SK-N-SH treated with all-trans-retinoic acid at 6 μM for 48 hours (cell line): ENCODE measurements at regions not wholly inside any gene's neighbourhood (a gene's known extent, or its start where the extent isn't known, plus 50 kb on each side); places are given as distances from the start of the nearest gene placed in this dataset.

Experiments
- ATAC-seq: fragments of 200-7000 bp; cut with Tn5 transposase; 3 replicates; pipeline ENCODE4 v1.9.1; 2020; ENCODE audit warnings: mild to moderate bottlenecking, moderate library complexity
- ARNTL ChIP-seq: fragments of 450-650 bp; formaldehyde crosslinking; IDR thresholded peaks from 2 replicates; pipeline ENCODE4 v1.5.0; 2020; ENCODE audit warnings: low read depth, mild to moderate bottlenecking, moderate library complexity, borderline replicate concordance
- CREB5 ChIP-seq: fragments of 250-450 bp; sonication (Bioruptor Pico); IDR thresholded peaks from 2 replicates; pipeline ENCODE4 v1.5.1; 2020; ENCODE audit warnings: low read depth, mild to moderate bottlenecking, moderate library complexity
- CSDC2 ChIP-seq: fragments of 250-450 bp; sonication (Bioruptor Pico); IDR thresholded peaks from 2 replicates; pipeline ENCODE4 v1.5.0; 2020; ENCODE audit warnings: mild to moderate bottlenecking, moderate library complexity
- ESRRG ChIP-seq: fragments of 250-450 bp; sonication (Bioruptor Pico); IDR thresholded peaks from 2 replicates; pipeline ENCODE4 v1.6.1; 2021; ENCODE audit warnings: mild to moderate bottlenecking
- GLIS3 ChIP-seq: fragments of 250-450 bp; sonication (Bioruptor Pico); IDR thresholded peaks from 2 replicates; pipeline ENCODE4 v1.5.0; 2020; ENCODE audit warnings: mild to moderate bottlenecking, moderate library complexity
- ISL1 ChIP-seq: fragments of 250-450 bp; sonication (Bioruptor Pico); IDR thresholded peaks from 2 replicates; pipeline ENCODE4 v2.1.2; 2022; ENCODE audit warnings: mild to moderate bottlenecking, moderate library complexity
- OSR1 ChIP-seq: fragments of 250-450 bp; sonication (Bioruptor Pico); IDR thresholded peaks from 2 replicates; pipeline ENCODE4 v1.8.0; 2022; ENCODE audit warnings: moderate library complexity, mild to moderate bottlenecking, inconsistent platforms
- PATZ1 ChIP-seq: fragments of 250-450 bp; sonication (Bioruptor Pico); IDR thresholded peaks from 2 replicates; pipeline ENCODE4 v1.8.0; 2020; ENCODE audit warnings: mild to moderate bottlenecking, moderate library complexity, borderline replicate concordance
- POU6F1 ChIP-seq: fragments of 250-450 bp; sonication (Bioruptor Pico); IDR thresholded peaks from 2 replicates; pipeline ENCODE4 v1.8.0; 2021; ENCODE audit warnings: low read depth, mild to moderate bottlenecking, moderate library complexity, borderline replicate concordance
- PPARA ChIP-seq: fragments of 250-450 bp; sonication (Bioruptor Pico); IDR thresholded peaks from 2 replicates; pipeline ENCODE4 v1.5.0; 2020; ENCODE audit warnings: mild to moderate bottlenecking, borderline replicate concordance
- RARB ChIP-seq: fragments of 250-450 bp; sonication (Bioruptor Pico); IDR thresholded peaks from 2 replicates; pipeline ENCODE4 v1.8.0; 2021; ENCODE audit warnings: mild to moderate bottlenecking, moderate library complexity
- SNAI2 ChIP-seq: fragments of 250-450 bp; sonication (Bioruptor Pico); IDR thresholded peaks from 2 replicates; pipeline ENCODE4 v1.5.0; 2020; ENCODE audit warnings: mild to moderate bottlenecking, moderate library complexity
- TCF4 ChIP-seq: fragments of 250-450 bp; sonication (Bioruptor Pico); IDR thresholded peaks from 2 replicates; pipeline ENCODE4 v1.8.0; 2021; ENCODE audit warnings: mild to moderate bottlenecking, moderate library complexity, borderline replicate concordance
- TOX ChIP-seq: fragments of 250-450 bp; sonication (Bioruptor Pico); IDR thresholded peaks from 2 replicates; pipeline ENCODE4 v1.8.0; 2021; ENCODE audit warnings: mild to moderate bottlenecking, moderate library complexity, borderline replicate concordance
- ZC3H10 ChIP-seq: fragments of 250-450 bp; sonication (Bioruptor Pico); IDR thresholded peaks from 2 replicates; pipeline ENCODE4 v1.5.1; 2021; ENCODE audit warnings: mild to moderate bottlenecking, moderate library complexity
- ZFP30 ChIP-seq: fragments of 450-650 bp; formaldehyde crosslinking; IDR thresholded peaks from 2 replicates; pipeline ENCODE4 v1.5.0; 2022; ENCODE audit warnings: mild to moderate bottlenecking, moderate library complexity
- ZNF565 ChIP-seq: fragments of 450-650 bp; formaldehyde crosslinking; conservative IDR thresholded peaks from 2 replicates; pipeline ENCODE4 v1.5.0; 2020; ENCODE audit warnings: low read depth, mild to moderate bottlenecking, moderate library complexity
- ZNF70 ChIP-seq: fragments of 450-650 bp; formaldehyde crosslinking; IDR thresholded peaks from 2 replicates; pipeline ENCODE4 v1.5.0; 2020; ENCODE audit warnings: mild to moderate bottlenecking, moderate library complexity
- ZNF8 ChIP-seq: fragments of 450-650 bp; formaldehyde crosslinking; IDR thresholded peaks from 2 replicates; pipeline ENCODE4 v1.5.0; 2020; ENCODE audit warnings: mild to moderate bottlenecking, moderate library complexity

GRCh38 chr19:28530406-28531035 lies 682.4 kb downstream of the UQCRFS1 start:
- ATAC-seq: no peak
- no peak for TF ChIP-seq SNAI2
- TF ChIP-seq ISL1 (CRISPR knock-in tag): no peak

GRCh38 chr19:28526038-28526437 lies 686.9 kb downstream of the UQCRFS1 start:
- ATAC-seq: no peak
- TF ChIP-seq ZFP30 (no peak), ZNF565 (CRISPR knock-in tag) (no peak), CREB5 (CRISPR knock-in tag) (no peak), GLIS3 (no peak), ZC3H10 (CRISPR knock-in tag) (no peak), ISL1 (CRISPR knock-in tag) (no peak), ESRRG (CRISPR knock-in tag) (no peak), PATZ1 (no peak), ZNF8 (CRISPR knock-in tag) (no peak), TCF4 (CRISPR knock-in tag) (no peak), TOX (CRISPR knock-in tag) (no peak)

GRCh38 chr19:28523619-28524018 lies 689.3 kb downstream of the UQCRFS1 start:
- TF ChIP-seq PPARA (CRISPR knock-in tag): no peak
- no peak for TF ChIP-seq POU6F1 (CRISPR knock-in tag)
- TF ChIP-seq SNAI2: no peak
- no peak for TF ChIP-seq ZNF70
- TF ChIP-seq ZNF565 (CRISPR knock-in tag): no peak
- ATAC-seq: no peak

- TF ChIP-seq CSDC2 (CRISPR knock-in tag): no peak
- TF ChIP-seq TOX (CRISPR knock-in tag): no peak
- no peak for TF ChIP-seq ESRRG (CRISPR knock-in tag)
- no peak for ATAC-seq
Observed at GRCh38 chr19:28522545-28522922, 690.4 kb downstream of the UQCRFS1 start.

GRCh38 chr19:28521614-28522544 lies 691.1 kb downstream of the UQCRFS1 start:
- ATAC-seq: no peak
- TF ChIP-seq SNAI2 (no peak), PPARA (CRISPR knock-in tag) (no peak), ISL1 (CRISPR knock-in tag) (no peak), ARNTL (CRISPR knock-in tag) (no peak), RARB (no peak), TCF4 (CRISPR knock-in tag) (no peak), TOX (CRISPR knock-in tag) (no peak), OSR1 (CRISPR knock-in tag) (no peak), PATZ1 (no peak)
